ENCODE measurements at regions not wholly inside any gene's neighbourhood (a gene's known extent, or its start where the extent isn't known, plus 50 kb on each side); places are given as distances from the start of the nearest gene placed in this dataset.

- no peak for TF ChIP-seq SUZ12 (IDR thresholded peaks at IDR 0.05)
- no peak for TF ChIP-seq LEF1 (IDR thresholded peaks at IDR 0.05; ENCODE audit: borderline replicate concordance)
- TF ChIP-seq ZNF384 (IDR thresholded peaks at IDR 0.05): no peak
- no peak for TF ChIP-seq SP1 (IDR thresholded peaks at IDR 0.05)
- no peak for TF ChIP-seq HDGF (IDR thresholded peaks at IDR 0.05; ENCODE audit: borderline replicate concordance)
- no peak for TF ChIP-seq ELF4 (IDR thresholded peaks at IDR 0.05)
- no peak for TF ChIP-seq FOXK2 (IDR thresholded peaks at IDR 0.05)
- no peak for TF ChIP-seq TARDBP (IDR thresholded peaks at IDR 0.05)
- TF ChIP-seq FOXA1 (IDR thresholded peaks at IDR 0.05): no peak
- TF ChIP-seq CTBP1 (IDR thresholded peaks at IDR 0.05; ENCODE audit: borderline replicate concordance): no peak
- TF ChIP-seq ARNT (IDR thresholded peaks at IDR 0.05): no peak
- TF ChIP-seq FOXM1 (IDR thresholded peaks at IDR 0.05; ENCODE audit: borderline replicate concordance): no peak
- TF ChIP-seq BHLHE40 (IDR thresholded peaks at IDR 0.05; ENCODE audit: borderline replicate concordance): no peak
- TF ChIP-seq, protein P1, sequence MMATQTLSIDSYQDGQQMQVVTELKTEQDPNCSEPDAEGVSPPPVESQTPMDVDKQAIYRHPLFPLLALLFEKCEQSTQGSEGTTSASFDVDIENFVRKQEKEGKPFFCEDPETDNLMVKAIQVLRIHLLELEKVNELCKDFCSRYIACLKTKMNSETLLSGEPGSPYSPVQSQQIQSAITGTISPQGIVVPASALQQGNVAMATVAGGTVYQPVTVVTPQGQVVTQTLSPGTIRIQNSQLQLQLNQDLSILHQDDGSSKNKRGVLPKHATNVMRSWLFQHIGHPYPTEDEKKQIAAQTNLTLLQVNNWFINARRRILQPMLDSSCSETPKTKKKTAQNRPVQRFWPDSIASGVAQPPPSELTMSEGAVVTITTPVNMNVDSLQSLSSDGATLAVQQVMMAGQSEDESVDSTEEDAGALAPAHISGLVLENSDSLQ (IDR thresholded peaks at IDR 0.05): no peak
- TF ChIP-seq NFRKB (IDR thresholded peaks at IDR 0.05): no peak
- no peak for TF ChIP-seq L3MBTL2 (conservative IDR thresholded peaks at IDR 0.05)
- ChIA-PET CTCF (no interaction called here), POLR2A (no interaction called here)
- DNase-seq (ENCODE audit: extremely low spot score): peak; percentile 61
Observed at GRCh38 chr10:130924138-130924819, 387.2 kb downstream of the TCERG1L start.

DNA sequence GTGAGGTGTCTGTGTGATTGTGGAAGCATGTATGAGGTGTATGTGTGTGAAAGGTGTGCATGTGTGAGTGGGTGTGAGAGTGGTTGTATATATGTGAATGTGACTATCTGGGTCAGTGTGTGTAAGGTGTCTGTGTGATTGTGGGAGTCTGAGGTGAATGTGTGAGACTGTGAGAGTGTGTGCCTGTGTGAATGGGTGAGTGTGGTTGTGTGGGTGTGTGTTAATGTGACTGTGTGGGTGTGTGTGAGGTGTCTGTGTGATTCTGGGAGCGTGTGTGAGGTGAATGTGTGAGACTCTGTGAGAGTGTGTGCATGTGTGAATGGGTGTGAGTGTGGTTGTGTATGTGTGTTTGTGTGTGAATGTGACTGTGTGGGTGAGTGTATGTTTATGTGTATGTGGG is 385.1 kb downstream of the TCERG1L start:
- no peak for TF ChIP-seq LEF1 (IDR thresholded peaks at IDR 0.05; ENCODE audit: borderline replicate concordance)
- TF ChIP-seq, protein P1 (IDR thresholded peaks at IDR 0.05): no peak
- ChIA-PET CTCF (no interaction called here), POLR2A (no interaction called here)
- no peak for DNase-seq (ENCODE audit: extremely low spot score)

DNA sequence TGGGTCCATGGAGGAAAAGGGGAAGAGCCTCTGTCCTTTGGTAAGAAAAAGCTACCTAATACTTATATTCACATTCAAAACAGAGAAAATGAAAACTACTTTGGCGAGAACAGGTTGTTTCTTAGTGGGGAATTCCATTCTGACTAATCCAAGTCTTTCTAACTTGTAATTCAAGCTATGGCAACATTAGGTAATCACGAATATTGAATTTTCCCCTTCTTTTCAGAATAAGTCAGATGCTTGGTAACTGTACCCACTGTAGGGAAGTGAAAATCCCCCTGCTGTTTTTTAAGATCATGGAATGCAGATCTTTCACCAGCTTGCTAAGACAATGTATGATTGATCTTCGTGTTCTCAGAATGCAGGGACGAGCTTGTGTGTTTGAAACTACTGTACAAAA is 384.4 kb downstream of the TCERG1L start:
- TF ChIP-seq SP1 (IDR thresholded peaks at IDR 0.05) (no peak), HDGF (IDR thresholded peaks at IDR 0.05; ENCODE audit: borderline replicate concordance) (no peak), ELF4 (IDR thresholded peaks at IDR 0.05) (no peak), SUZ12 (IDR thresholded peaks at IDR 0.05) (no peak), FOXM1 (IDR thresholded peaks at IDR 0.05; ENCODE audit: borderline replicate concordance) (no peak), NFRKB (IDR thresholded peaks at IDR 0.05) (no peak), FOXK2 (IDR thresholded peaks at IDR 0.05) (no peak), ZNF384 (IDR thresholded peaks at IDR 0.05) (no peak), CTBP1 (IDR thresholded peaks at IDR 0.05; ENCODE audit: borderline replicate concordance) (no peak), TARDBP (IDR thresholded peaks at IDR 0.05) (no peak), BHLHE40 (IDR thresholded peaks at IDR 0.05; ENCODE audit: borderline replicate concordance) (no peak), LEF1 (IDR thresholded peaks at IDR 0.05; ENCODE audit: borderline replicate concordance) (no peak), FOXA1 (IDR thresholded peaks at IDR 0.05) (no peak), L3MBTL2 (conservative IDR thresholded peaks at IDR 0.05) (no peak), ARNT (IDR thresholded peaks at IDR 0.05) (no peak)
- TF ChIP-seq, protein P1 (IDR thresholded peaks at IDR 0.05): no peak
- no peak for DNase-seq (ENCODE audit: extremely low spot score)
- ChIA-PET CTCF (no interaction called here), POLR2A (no interaction called here)

DNA sequence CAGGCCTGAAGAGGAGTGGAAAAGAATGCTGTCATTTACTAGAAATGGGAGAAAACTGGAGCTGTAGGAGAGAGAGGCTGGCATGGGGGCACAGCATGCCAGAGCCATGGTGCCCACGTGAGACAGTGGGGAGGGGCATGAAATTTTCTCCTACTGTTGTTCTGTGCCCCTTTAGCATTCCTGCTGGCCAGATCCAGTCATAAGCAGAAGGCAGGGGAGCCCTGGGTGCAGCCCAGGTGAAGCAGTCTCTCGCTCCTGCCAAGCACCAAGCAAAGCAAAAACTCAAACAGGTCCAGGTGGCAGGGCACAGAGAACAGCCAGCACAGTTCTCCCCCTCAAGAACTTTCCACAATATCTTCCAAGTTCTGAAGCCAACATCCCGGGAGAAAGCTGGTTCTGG is 383.2 kb downstream of the TCERG1L start:
- ChIA-PET CTCF (no interaction called here), POLR2A (no interaction called here)
- TF ChIP-seq SP1 (IDR thresholded peaks at IDR 0.05) (no peak), TARDBP (IDR thresholded peaks at IDR 0.05) (no peak)
- TF ChIP-seq, protein P1 (IDR thresholded peaks at IDR 0.05): no peak
- DNase-seq (ENCODE audit: extremely low spot score): no peak

DNA sequence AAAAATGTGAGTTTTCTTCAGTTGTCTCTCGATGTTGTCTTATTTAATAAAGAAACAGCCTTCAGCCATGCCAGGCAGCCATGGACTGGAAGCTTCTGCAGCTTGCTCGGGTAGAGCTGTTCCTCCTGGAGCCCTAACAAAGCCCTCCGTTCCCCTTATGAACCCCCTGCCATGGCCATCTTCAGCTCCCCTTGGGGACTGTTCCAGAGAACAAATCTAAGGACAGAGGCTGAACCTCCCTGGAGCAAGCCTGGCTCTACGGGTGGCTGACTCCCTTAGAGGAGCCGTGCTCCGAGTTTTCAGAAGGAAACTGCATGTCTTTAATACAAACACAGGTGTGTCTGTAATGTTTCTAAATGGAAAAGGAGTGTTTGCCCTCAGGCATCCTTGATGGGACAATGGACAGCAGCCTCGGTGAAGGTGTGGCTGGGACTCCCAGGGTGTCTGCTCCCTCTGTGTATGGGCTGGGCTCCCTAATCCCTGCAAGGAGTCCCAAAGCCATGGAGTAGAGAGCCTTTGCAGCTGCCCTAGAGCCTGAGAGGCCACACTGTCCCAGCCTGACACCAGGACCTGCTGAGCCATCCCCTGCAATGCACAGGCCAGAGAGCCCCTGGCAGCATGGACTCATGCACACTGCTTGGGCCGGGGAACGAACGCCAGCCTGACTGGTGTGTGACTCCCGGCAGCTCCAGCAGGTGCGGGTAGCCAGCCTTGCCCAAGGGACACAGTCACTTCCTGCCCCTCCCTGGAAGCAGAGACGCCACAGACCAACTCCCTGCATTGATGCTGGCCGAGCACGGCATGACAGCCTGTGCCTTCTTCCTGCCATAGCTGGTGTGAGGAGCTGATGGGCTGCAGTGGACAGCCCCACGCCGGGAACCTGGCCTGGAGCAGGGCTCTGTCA is 381.8 kb downstream of the TCERG1L start:
- POLR2A ChIA-PET: no interaction called here
- TF ChIP-seq ELF4 (IDR thresholded peaks at IDR 0.05): no peak
- TF ChIP-seq TARDBP (IDR thresholded peaks at IDR 0.05): no peak
- no peak for TF ChIP-seq ARNT (IDR thresholded peaks at IDR 0.05)
- no peak for TF ChIP-seq FOXM1 (IDR thresholded peaks at IDR 0.05; ENCODE audit: borderline replicate concordance)
- CTCF ChIA-PET: no interaction called here
- no peak for DNase-seq (ENCODE audit: extremely low spot score)

DNA sequence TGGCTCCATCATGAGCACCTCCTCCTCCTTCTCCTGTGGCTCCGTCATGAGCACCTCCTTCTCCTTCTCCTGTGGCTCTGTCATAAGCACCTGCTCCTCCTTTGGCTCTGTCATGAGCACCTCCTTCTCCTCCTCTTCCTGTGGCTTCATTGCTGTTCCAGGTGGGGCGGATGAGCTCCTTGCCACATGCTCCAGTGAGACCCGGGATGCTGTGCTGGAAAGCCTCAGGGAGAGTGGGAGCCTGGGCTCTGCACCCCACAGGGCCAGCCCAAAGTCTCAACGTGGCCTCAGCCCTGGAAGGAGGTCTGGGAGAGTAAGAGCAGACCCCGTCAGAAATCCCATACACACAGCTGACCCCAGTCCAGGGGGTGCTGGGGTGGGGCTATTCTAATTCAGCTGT is 380.7 kb downstream of the TCERG1L start:
- ChIA-PET POLR2A (no interaction called here), CTCF (no interaction called here)
- TF ChIP-seq CTBP1 (IDR thresholded peaks at IDR 0.05; ENCODE audit: borderline replicate concordance): no peak
- TF ChIP-seq HDGF (IDR thresholded peaks at IDR 0.05; ENCODE audit: borderline replicate concordance): no peak
- TF ChIP-seq BHLHE40 (IDR thresholded peaks at IDR 0.05; ENCODE audit: borderline replicate concordance): no peak
- TF ChIP-seq, protein P1 (IDR thresholded peaks at IDR 0.05): no peak
- TF ChIP-seq SUZ12 (IDR thresholded peaks at IDR 0.05): no peak
- no peak for TF ChIP-seq SP1 (IDR thresholded peaks at IDR 0.05)
- no peak for TF ChIP-seq NFRKB (IDR thresholded peaks at IDR 0.05)
- TF ChIP-seq FOXK2 (IDR thresholded peaks at IDR 0.05): no peak
- TF ChIP-seq ELF4 (IDR thresholded peaks at IDR 0.05): no peak
- TF ChIP-seq ZNF384 (IDR thresholded peaks at IDR 0.05): no peak
- TF ChIP-seq ARNT (IDR thresholded peaks at IDR 0.05): no peak
- TF ChIP-seq FOXA1 (IDR thresholded peaks at IDR 0.05): no peak
- TF ChIP-seq L3MBTL2 (conservative IDR thresholded peaks at IDR 0.05): no peak
- TF ChIP-seq LEF1 (IDR thresholded peaks at IDR 0.05; ENCODE audit: borderline replicate concordance): no peak
- TF ChIP-seq FOXM1 (IDR thresholded peaks at IDR 0.05; ENCODE audit: borderline replicate concordance): no peak
- no peak for TF ChIP-seq TARDBP (IDR thresholded peaks at IDR 0.05)
- no peak for DNase-seq (ENCODE audit: extremely low spot score)

Measured in HEK293T (cell line).